Stimulated activated CD8-positive, alpha-beta memory T cell treated with anti-CD3 and anti-CD28 coated beads, Interleukin-7, amount 100 ng/mL, for 4 hours (primary cell): ENCODE measurements at regions not wholly inside any gene's neighbourhood (a gene's known extent, or its start where the extent isn't known, plus 50 kb on each side); places are given as distances from the start of the nearest gene placed in this dataset.

Experiments used
- DNase-seq, 2 donors: peaks; one replicate each; pipeline ENCODE4 v3.0.0-alpha.2; 2020; ENCODE audit warnings: low read depth in 2 of 2

GRCh38 chr1:224565611-224566406 lies 50.3 kb upstream of the CNIH3 start:
- DNase-seq: no peak
